Activated CD4-positive, alpha-beta T cell treated with anti-CD3 and anti-CD28 coated beads, Interleukin-2, amount 50 U/mL, for 24 hours (primary cell): ENCODE measurements at regions not wholly inside any gene's neighbourhood (a gene's known extent, or its start where the extent isn't known, plus 50 kb on each side); places are given as distances from the start of the nearest gene placed in this dataset.
"Not testable (repeated sequence)": the region's sequence is repeated elsewhere in the genome, so short reads cannot be mapped to it uniquely, and the experiment has no call there.

Experiments used
- DNase-seq, 2 donors: peaks; one replicate each; pipeline ENCODE4 v3.0.0-alpha.2; 2020; ENCODE audit warnings: low read depth in 1 of 2, low spot score in 1 of 2

DNA sequence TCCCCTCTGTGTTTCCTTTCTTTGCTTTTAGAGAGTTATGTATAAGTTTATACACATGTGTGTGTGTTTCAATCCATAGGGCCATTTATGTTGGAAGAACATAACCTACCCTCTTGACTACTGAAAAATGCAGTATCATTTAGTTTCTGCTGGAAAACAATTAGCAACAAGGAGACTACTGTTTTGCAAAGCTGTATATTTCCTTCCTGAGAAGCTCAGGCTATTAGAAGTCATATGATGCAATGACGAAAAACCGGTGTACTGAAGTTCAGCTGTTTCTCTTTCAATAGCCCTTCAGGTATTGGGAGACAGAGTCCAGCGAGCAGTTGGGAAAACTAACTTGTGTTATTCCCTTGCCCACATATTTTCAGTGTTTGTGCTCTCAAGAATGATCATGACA is 447.7 kb upstream of the GYPC start:
- no peak for DNase-seq

DNA sequence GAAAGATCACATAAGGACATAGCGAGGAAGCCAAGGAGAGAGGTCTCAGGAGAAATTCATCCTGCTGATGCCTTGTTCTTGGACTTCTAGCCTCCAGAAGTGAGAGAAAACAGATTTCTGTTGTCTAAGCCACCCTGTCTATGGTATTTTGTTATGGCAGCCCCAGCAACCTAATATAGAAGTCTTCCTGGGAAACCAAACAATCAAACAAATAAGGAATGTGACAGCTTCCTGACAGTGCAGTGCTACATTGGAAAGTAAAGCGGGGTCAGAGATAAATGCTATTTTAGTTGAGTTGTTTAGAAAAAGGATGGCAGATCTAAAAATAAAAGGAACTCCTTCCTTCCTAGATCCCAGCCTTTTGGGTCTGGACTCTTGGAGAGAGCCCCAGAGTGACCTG is 443.2 kb upstream of the GYPC start:
- no peak for DNase-seq

- DNase-seq: no peak
Observed at GRCh38 chr2:126219081-126219480, 436.9 kb upstream of the GYPC start.

- no peak for DNase-seq
Observed at GRCh38 chr2:126220331-126220730, 435.6 kb upstream of the GYPC start.

- DNase-seq: no peak
Observed at GRCh38 chr2:126221506-126221905, 434.5 kb upstream of the GYPC start.

- DNase-seq: no peak
Observed at GRCh38 chr2:126222278-126222677, 433.7 kb upstream of the GYPC start.

DNA sequence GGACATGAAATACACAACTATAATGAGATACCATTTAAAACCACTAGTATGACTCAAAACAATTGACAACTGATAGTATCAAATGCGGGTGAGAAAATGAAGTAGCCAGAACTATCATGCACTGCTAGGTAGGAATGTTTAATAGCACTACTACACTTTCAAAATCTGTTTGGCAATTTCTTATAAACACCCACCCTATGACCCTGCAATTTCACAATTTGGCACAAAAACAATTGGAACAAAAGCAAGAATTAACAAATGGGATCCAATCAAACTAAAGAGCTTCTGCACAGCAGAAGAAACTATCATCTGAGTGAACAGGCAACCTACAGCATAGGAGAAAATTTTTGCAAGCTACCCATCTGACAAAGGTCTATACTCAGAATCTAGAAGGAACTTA is 431.2 kb upstream of the GYPC start:
- DNase-seq: no peak

DNA sequence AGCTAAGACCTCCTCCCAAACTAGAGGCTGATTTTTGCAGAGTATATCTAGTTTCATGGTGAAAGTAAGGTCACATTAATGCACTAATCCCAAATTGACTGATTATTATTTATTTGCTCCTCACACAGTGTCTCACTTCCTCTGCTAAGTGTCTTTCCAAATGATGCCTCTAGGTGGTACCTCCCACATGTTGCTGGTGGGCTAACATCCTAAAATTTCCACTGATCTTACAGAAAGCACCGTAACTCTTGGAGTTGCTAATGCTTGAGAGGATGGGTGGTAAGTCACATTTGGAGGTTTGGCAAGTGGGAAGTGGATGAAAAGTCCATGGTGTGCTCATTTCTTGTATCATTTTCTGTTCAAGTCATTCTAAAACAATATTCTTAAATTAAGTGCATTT is 428.7 kb upstream of the GYPC start:
- DNase-seq: no peak

- no peak for DNase-seq
Observed at GRCh38 chr2:126228531-126228930, 427.4 kb upstream of the GYPC start.

- DNase-seq: no peak
Observed at GRCh38 chr2:126238251-126238650, 417.7 kb upstream of the GYPC start.

GRCh38 chr2:126239320-126239955 is 416.5 kb upstream of the GYPC start:
- DNase-seq: no peak

- no peak for DNase-seq
Observed at GRCh38 chr2:126241001-126241400, 415.0 kb upstream of the GYPC start.

DNA sequence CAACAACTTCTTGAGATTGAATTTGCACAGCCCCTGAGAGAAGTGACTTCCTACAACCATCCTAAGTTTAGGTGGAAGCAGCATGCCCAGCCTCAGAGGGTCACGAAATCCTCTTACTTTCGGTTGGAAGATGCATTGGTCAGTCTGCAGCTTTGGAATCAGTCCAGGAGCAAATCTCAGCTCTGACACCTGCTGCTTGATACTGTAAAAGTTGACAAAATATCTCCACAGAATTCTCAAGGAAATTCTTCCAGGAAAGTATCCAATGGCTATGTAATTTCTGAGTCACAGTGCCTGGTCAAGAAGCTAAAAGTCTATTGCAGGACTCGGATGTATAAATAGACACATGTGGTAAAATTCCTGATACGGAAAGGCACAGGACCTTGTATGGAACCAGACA is 414.5 kb upstream of the GYPC start:
- no peak for DNase-seq

DNA sequence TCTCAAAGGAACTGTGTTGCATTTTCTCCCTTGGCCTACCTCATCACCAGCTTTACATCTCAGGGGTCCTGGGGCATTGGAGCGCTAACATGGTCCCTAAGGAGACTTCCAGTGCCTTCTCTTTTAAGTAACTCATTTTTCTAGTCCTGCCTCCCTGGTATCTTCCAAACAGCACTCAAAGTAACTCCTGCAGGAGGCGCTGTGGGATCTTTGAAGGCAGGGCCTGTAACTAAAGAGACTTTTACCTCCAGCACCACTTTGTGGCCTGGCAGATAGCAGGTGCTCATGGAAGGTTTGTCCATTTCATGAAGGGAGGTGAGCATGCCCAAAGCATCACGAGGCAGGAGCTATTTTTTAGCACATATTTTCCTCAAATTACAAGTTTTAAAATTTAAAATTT is 411.0 kb upstream of the GYPC start:
- DNase-seq: no peak

DNA sequence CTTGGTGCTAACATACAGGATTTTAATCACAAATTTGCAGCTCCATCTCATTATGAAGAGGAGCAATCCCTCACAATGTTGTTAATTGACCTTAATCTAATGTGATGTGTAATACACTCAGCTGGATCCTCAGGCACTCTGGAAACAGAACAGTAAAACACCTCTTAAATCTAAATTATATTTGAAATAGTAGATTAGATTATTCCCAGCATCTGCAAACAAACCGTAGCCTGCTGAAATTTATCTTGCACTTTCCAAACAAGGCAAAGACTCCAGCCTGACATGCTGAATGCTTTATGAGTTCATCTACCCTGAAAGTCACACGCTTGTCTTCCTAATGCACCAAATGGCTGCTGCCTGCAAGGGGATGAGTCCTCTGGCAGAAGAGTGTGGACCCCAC is 402.3 kb upstream of the GYPC start:
- no peak for DNase-seq

DNA sequence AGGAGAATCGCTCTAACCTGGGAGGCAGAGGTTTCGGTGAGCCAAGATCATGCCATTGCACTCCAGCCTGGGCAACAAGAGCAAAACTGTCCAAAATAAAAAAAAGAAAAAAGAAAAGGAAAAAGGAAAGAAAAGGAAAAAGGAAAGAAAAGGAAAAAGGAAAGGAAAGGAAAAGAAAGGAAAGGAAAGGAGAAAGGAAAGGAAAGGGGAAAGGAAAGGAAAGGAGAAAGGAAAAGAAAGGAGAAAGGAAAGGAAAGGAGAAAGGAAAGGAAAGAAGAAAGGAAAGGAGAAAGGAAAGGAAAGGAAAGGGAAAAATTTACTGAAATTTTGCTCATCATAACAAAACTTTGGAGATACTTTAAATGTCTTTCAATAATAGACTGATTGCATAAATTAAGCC is 391.3 kb upstream of the GYPC start:
- no peak for DNase-seq

DNA sequence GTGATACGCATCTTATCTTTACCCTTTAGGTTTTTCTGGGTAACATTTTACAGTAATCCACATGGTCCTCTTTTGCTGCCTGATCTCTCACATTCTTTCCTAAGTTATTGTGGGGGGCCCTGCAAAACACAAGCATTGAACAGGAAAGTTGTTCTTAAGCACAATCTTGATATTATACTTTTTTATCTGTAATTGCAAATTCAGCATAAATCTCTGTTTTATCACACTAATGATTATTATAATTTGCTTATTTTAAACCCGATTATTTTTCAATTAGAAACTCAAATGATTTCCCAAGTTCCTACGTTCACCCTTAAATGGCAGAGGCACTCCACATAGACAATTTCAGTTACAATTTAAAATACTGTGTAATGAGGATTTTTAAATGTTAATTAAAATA is 386.0 kb upstream of the GYPC start:
- no peak for DNase-seq

DNA sequence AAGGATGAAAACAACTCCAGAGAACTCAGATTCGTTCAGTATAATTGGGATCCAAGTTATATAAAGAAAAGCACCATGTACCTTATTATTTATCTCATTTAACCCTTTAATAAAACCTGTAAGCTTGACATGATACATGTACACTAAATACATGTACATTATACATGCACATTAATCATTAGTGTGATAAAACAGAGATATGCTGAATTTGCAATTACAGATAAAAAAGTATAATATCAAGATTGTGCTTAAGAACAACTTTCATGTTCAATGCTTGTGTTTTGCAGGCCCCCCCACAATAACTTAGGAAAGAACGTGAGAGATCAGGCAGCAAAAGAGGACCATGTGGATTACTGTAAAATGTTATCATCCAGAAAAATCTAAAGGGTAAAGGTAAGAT is 385.4 kb upstream of the GYPC start:
- DNase-seq: no peak

DNA sequence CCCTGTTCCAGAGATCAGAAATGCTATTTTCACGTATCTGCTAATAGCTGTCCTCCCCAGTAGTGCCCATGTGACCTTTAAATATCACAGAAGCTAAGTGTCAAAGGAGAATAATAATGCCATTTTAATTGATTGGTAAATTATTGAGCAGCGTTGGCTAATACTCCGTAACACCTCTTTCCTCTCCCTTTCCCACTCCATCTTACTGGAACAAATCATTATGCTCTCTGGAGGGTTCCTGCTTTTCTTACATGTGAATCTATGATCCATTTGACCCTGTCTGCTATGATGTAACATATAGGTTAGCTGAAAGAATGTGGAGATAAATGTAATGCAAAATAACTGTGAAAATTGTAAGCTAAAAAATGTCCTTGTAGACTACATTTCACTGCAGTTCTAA is 383.6 kb upstream of the GYPC start:
- DNase-seq: no peak

- DNase-seq: no peak
Observed at GRCh38 chr2:126275098-126275497, 380.9 kb upstream of the GYPC start.

DNA sequence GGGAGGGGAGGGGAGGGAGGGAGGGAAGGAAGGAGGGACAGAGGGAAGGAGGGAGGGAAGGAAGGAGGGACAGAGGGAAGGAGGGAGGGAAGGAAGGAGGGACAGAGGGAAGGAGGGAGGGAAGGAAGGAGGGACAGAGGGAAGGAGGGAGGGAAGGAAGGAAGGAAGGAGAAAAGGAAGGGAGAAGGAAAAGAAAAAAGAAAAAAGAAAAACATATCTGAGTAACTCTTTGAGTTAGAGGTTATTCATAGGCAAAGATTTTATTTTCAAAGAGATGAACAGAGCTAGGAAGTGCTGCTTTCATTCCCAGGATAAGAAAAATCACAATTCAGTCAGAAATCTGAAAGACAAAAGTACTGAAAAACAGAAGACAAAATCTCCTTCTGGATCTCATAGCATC is 379.7 kb upstream of the GYPC start:
- not testable (repeated sequence) for DNase-seq

DNA sequence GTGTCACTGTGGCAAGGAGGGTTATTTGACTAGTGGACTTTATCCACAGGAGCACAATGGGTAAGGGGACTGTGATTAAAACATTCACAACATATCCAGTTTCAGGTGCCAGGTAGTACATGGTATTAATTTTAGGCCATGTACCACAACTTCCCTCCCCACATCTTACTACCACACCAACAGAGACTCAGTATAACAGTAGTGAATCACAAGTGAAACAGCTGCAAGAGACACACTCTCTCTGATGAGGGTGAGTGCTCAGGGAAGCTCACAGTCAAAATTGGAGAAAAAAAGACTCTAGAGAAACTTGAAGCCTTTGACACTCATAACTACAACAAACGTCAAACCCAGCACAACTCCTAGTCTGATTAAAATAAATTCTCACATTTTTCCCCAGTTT is 367.6 kb upstream of the GYPC start:
- DNase-seq: no peak

- DNase-seq: not testable (repeated sequence)
Observed at GRCh38 chr2:126293962-126294361, 362.0 kb upstream of the GYPC start.

GRCh38 chr2:126299469-126299976 is 356.4 kb upstream of the GYPC start:
- DNase-seq: no peak
